Uterus (tissue), 2 donors: ENCODE measurements at regions not wholly inside any gene's neighbourhood (a gene's known extent, or its start where the extent isn't known, plus 50 kb on each side); places are given as distances from the start of the nearest gene placed in this dataset.

Experiments used
- CTCF ChIP-seq, 4 experiments: fragments of 200-600 bp in 2 of 4; fragments of 450-650 bp in 2 of 4; sonication (generic) in 2 of 4; IDR thresholded peaks; one replicate each; pipeline ENCODE4 v1.5.1; 2016 to 2019; ENCODE audit warnings: antibody characterized with exemption in 4 of 4, mild to moderate bottlenecking in 2 of 4, moderate library complexity in 1 of 4
- POLR2A ChIP-seq, 2 donors: fragments of 450-650 bp; IDR thresholded peaks; one replicate each; pipeline ENCODE4 v1.6.1; 2016; ENCODE audit warnings: antibody characterized with exemption in 2 of 2, mild to moderate bottlenecking in 1 of 2, moderate library complexity in 1 of 2

- no peak for TF ChIP-seq POLR2A (IDR thresholded peaks at IDR 0.05)
- TF ChIP-seq CTCF (IDR thresholded peaks at IDR 0.05), result no peak
Observed at GRCh38 chr10:120729547-120729946, 121.6 kb upstream of the WDR11 start.
